BE2C (cell line): ENCODE measurements at regions not wholly inside any gene's neighbourhood (a gene's known extent, or its start where the extent isn't known, plus 50 kb on each side); places are given as distances from the start of the nearest gene placed in this dataset.

Experiments used
- DNase-seq: peaks from one replicate; pipeline ENCODE4 v3.0.0-alpha.2; 2020
- H3K27me3 ChIP-seq: fragments of 250-450 bp; sonication (Bioruptor Pico); 2 replicates; pipeline ENCODE4 v1.5.1; 2020; ENCODE audit warnings: mild to moderate bottlenecking
- H3K36me3 ChIP-seq: fragments of 250-450 bp; sonication (Bioruptor Pico); 2 replicates; pipeline ENCODE4 v1.5.1; 2020; ENCODE audit warnings: mild to moderate bottlenecking
- H3K4me1 ChIP-seq: fragments of 250-450 bp; sonication (Bioruptor Pico); 2 replicates; pipeline ENCODE4 v1.5.1; 2020
- H3K4me3 ChIP-seq: 2 replicates; pipeline ENCODE4 v1.5.1; 2011; ENCODE audit warnings: low read depth, low read length
- H3K9me3 ChIP-seq: fragments of 250-450 bp; sonication (Bioruptor Pico); 2 replicates; pipeline ENCODE4 v1.5.1; 2020
- TF ChIP-seq, protein P1 (sequence below): IDR thresholded peaks from 2 replicates; pipeline ENCODE4 v1.5.1; 2012; ENCODE audit warnings: mild to moderate bottlenecking, low read depth, low read length

DNA sequence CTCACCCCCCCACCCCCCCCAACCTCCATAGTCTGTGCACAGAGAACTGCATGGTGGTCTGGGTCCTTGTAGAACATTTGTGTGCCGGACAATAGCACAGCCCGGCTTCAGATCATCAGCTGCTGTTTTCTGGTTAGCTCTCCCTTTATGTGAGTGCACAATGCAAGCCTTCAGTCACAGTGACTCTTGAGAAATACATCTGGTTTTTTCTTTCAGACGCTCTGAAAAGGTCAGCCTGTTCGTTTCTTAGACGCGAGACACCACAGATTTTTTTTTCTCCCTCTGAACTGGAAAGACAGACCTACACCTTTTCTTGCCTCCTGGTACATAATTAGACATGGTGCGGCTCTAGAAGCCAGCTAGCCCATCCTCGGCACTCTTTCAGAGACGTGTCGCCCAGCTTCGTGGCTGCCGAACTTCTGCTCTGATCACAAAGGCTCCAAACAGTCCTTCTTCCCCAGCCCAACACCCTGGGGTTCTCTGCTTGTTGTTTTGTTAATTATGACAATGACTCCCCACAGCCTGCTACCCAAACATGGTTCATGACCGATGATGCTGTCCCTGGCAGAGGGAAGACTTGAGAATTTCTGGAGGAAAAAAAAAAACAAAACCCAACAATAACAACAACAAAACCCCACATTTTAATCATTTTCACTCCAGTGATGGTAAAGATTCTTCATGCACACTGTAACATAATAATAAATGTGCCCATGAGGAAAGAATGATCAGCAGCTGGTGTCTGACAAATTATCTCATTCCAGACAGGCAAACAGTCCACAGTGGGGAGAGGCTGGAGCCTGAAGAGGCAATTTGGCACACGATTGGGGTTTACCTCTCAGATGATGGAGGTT, 241.4 kb upstream of the ZNF462 start:
- Histone ChIP-seq H3K27me3 (no peaks in the 10 kb centered on the region), H3K36me3 (no peaks in the 10 kb centered on the region), H3K9me3 (no peaks in the 10 kb centered on the region), H3K4me1 (peaks cover 11% of the 10 kb centered on the region; the same call in 1 of the 2 replicates), H3K4me3 (peak overlapping the region; percentile 3; the same call in 1 of the 2 replicates)
- no peak for DNase-seq
- TF ChIP-seq, protein P1, sequence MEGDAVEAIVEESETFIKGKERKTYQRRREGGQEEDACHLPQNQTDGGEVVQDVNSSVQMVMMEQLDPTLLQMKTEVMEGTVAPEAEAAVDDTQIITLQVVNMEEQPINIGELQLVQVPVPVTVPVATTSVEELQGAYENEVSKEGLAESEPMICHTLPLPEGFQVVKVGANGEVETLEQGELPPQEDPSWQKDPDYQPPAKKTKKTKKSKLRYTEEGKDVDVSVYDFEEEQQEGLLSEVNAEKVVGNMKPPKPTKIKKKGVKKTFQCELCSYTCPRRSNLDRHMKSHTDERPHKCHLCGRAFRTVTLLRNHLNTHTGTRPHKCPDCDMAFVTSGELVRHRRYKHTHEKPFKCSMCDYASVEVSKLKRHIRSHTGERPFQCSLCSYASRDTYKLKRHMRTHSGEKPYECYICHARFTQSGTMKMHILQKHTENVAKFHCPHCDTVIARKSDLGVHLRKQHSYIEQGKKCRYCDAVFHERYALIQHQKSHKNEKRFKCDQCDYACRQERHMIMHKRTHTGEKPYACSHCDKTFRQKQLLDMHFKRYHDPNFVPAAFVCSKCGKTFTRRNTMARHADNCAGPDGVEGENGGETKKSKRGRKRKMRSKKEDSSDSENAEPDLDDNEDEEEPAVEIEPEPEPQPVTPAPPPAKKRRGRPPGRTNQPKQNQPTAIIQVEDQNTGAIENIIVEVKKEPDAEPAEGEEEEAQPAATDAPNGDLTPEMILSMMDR, result no peak

DNA sequence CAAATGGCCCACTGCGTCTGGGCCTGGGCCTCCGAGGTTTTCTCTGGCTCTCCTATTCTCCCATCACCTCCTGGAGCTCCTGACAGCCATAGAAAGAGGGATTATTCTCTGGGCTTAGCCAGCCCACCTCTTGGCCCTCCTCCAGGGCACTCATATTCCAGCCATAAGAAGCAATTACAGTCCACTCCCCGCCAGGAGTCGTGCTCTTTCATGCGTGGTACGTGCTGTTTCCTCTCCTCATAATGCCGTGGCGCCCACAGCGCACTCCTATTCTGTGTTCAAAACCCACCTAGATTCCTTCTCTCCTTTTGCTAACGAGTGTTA, 240.8 kb upstream of the ZNF462 start:
- Histone ChIP-seq H3K36me3 (no peaks in the 10 kb centered on the region), H3K27me3 (no peaks in the 10 kb centered on the region), H3K4me1 (peaks cover 11% of the 10 kb centered on the region; the same call in 1 of the 2 replicates), H3K4me3 (peak overlapping the region; percentile 3; the same call in 1 of the 2 replicates), H3K9me3 (no peaks in the 10 kb centered on the region)
- peak; percentile 78 for DNase-seq
- TF ChIP-seq, protein P1, result peak; percentile 49

DNA sequence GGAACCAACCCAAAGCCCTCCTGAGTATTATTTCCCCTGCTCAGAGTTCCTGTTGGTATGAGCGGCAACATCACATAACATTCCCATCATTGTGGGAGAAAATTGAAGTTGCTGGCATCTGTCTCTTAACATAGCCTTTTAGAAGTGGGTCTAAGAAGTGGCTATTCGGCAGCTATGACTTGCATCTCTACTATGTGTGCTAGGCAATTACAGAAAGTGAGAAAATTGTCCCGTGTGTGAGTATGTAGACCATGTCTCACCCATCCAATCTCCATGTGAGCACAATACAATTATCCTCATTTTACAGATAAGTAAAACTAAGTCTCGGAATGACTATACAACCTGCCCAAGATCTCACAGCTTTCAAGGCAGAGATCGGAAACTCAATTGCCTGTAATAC, 239.4 kb upstream of the ZNF462 start:
- Histone ChIP-seq H3K9me3 (no peaks in the 10 kb centered on the region), H3K36me3 (no peaks in the 10 kb centered on the region), H3K27me3 (no peaks in the 10 kb centered on the region), H3K4me3 (no peak overlapping the region), H3K4me1 (peaks cover 11% of the 10 kb centered on the region; the same call in 1 of the 2 replicates)
- TF ChIP-seq, protein P1, result no peak
- DNase-seq, result no peak

- no peaks in the 10 kb centered on the region for H3K27me3 ChIP-seq
- peaks cover 11% of the 10 kb centered on the region; the same call in 1 of the 2 replicates for H3K4me1 ChIP-seq
- TF ChIP-seq, protein P1, result no peak
- no peaks in the 10 kb centered on the region for H3K9me3 ChIP-seq
- H3K4me3 ChIP-seq, result no peak overlapping the region
- H3K36me3 ChIP-seq, result no peaks in the 10 kb centered on the region
- DNase-seq, result no peak
These were observed 237.6 kb upstream of the ZNF462 start for GRCh38 chr9:106625259-106625789.

DNA sequence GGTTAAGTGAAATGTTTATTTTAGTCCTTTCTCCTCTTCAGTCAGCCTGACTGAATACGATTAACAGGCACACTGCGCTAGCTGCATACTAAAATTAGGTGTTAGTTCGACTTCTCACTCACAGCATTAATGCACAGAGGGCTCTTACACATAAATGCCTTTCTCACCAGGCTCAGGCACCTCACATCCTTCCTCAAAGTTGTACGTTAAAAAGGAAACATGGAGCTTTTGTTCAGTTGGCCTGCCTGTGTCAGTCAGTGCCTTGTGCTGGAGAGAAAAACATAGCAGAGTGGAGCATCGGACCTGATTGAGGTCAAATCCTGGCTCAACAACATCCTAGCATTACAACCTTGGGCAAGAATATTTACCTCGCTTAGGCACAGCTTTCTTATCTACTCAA, 236.0 kb upstream of the ZNF462 start:
- H3K4me3 ChIP-seq, result no peak overlapping the region
- no peaks in the 10 kb centered on the region for H3K9me3 ChIP-seq
- TF ChIP-seq, protein P1, result no peak

GRCh38 chr9:106632621-106633020, 230.3 kb upstream of the ZNF462 start:
- TF ChIP-seq, protein P1, result no peak
- Histone ChIP-seq H3K9me3 (no peaks in the 10 kb centered on the region), H3K27me3 (no peaks in the 10 kb centered on the region), H3K4me3 (no peak overlapping the region), H3K4me1 (no peaks in the 10 kb centered on the region), H3K36me3 (no peaks in the 10 kb centered on the region)
- DNase-seq, result no peak

More for the DNA sequence above, 236.0 kb upstream of the ZNF462 start:
- no peak for DNase-seq
- Histone ChIP-seq H3K36me3 (no peaks in the 10 kb centered on the region), H3K27me3 (no peaks in the 10 kb centered on the region), H3K4me1 (peaks cover 6% of the 10 kb centered on the region; the same call in 1 of the 2 replicates)
